ENCODE measurements at regions not wholly inside any gene's neighbourhood (a gene's known extent, or its start where the extent isn't known, plus 50 kb on each side); places are given as distances from the start of the nearest gene placed in this dataset.

- Histone ChIP-seq H2AFZ (ENCODE audit: low read length) (no peak overlapping the region), H3K9me3 (ENCODE audit: low read length) (no peaks in the 10 kb centered on the region), H3K9ac (ENCODE audit: insufficient read depth, low read depth, low read length) (no peak overlapping the region), H3K36me3 (replicated peaks in 1 of 2; ENCODE audit: control insufficient read depth in 1 of 2, insufficient read depth in 2 of 2, low read length in 2 of 2) (no peaks in the 10 kb centered on the region), H3K27me3 (ENCODE audit: control insufficient read depth in 1 of 2, insufficient read depth in 2 of 2, low read length in 2 of 2) (peaks cover 0 to 1% of the 10 kb centered on the region in 2 experiments; a peak in 1 of 5 replicates), H3K79me2 (ENCODE audit: insufficient read depth, low read length) (no peaks in the 10 kb centered on the region), H3K4me1 (ENCODE audit: insufficient read depth, low read length) (no peaks in the 10 kb centered on the region), H3K27ac (ENCODE audit: extremely low read length, insufficient read depth, low read length) (no peak overlapping the region), H4K20me1 (ENCODE audit: insufficient read depth, low read length) (no peaks in the 10 kb centered on the region), H3K4me2 (ENCODE audit: low read depth, low read length) (no peak overlapping the region), H3K4me3 (replicated peaks in 1 of 3; ENCODE audit: insufficient read depth in 1 of 3, low read depth in 2 of 3, low read length in 3 of 3) (no peak overlapping the region)
- ChIA-PET POLR2A (no interaction called here), CTCF (ENCODE audit: low intra/inter-chr PET ratio, low total read pairs) (no interaction called here)
- BruUV-seq (replicated peaks): no TSS peak
- FAIRE-seq (no peak), ATAC-seq (no peak), DNase-seq (ENCODE audit: low spot score) (no peak)
- WGBS (ENCODE audit: low lambda C conversion rate): 38% methylated on average over 10 of the region's 10 CpGs
- intact Hi-C loops (cut with micrococcal nuclease; ENCODE audit: unreplicated experiment) (no loop called here), in situ Hi-C loops (cut with HindIII; ENCODE audit: extremely low pct_ligation_motif_present, low pct_unique_long_range_greater_than_20kb) (no loop called here)
- TF ChIP-seq CEBPB (IDR thresholded peaks at IDR 0.05; ENCODE audit: borderline replicate concordance, low read depth, low read length) (no peak), DNMT3B (CRISPR knock-in tag; conservative IDR thresholded peaks at IDR 0.05) (no peak), KDM2A (CRISPR knock-in tag; IDR thresholded peaks at IDR 0.05; ENCODE audit: borderline replicate concordance, low read depth) (no peak), ZFYVE20 (CRISPR knock-in tag; IDR thresholded peaks at IDR 0.05; ENCODE audit: borderline replicate concordance, low read depth) (no peak), SRF (IDR thresholded peaks at IDR 0.05; ENCODE audit: low read depth, low read length) (no peak), GTF3A (CRISPR knock-in tag; conservative IDR thresholded peaks at IDR 0.05) (no peak), ZNF639 (CRISPR knock-in tag; conservative IDR thresholded peaks at IDR 0.05) (no peak), EEA1 (CRISPR knock-in tag; IDR thresholded peaks at IDR 0.05; ENCODE audit: borderline replicate concordance) (no peak), ZNF34 (CRISPR knock-in tag; IDR thresholded peaks at IDR 0.05; ENCODE audit: borderline replicate concordance) (no peak), ATF7-NPFF (CRISPR knock-in tag; IDR thresholded peaks at IDR 0.05; ENCODE audit: low read depth) (no peak), ZNF784 (CRISPR knock-in tag; IDR thresholded peaks at IDR 0.05; ENCODE audit: borderline replicate concordance) (no peak), ZBTB14 (CRISPR knock-in tag; IDR thresholded peaks at IDR 0.05) (no peak), ZNF230 (CRISPR knock-in tag; IDR thresholded peaks at IDR 0.05) (no peak), ZNF710 (CRISPR knock-in tag; IDR thresholded peaks at IDR 0.05; ENCODE audit: borderline replicate concordance) (no peak), ZNF441 (CRISPR knock-in tag; IDR thresholded peaks at IDR 0.05; ENCODE audit: borderline replicate concordance) (no peak), RARG (CRISPR knock-in tag; IDR thresholded peaks at IDR 0.05; ENCODE audit: low read depth) (no peak), MTA1 (CRISPR knock-in tag; IDR thresholded peaks at IDR 0.05; ENCODE audit: borderline replicate concordance) (no peak), PITX1 (CRISPR knock-in tag; IDR thresholded peaks at IDR 0.05) (no peak)
Observed at GRCh38 chr16:17965133-17965900, 371.2 kb downstream of the NPIPA8 start.

All from HepG2 (cell line).